GM21786 (cell line): ENCODE measurements at regions not wholly inside any gene's neighbourhood (a gene's known extent, or its start where the extent isn't known, plus 50 kb on each side); places are given as distances from the start of the nearest gene placed in this dataset.
"Not testable (repeated sequence)": the region's sequence is repeated elsewhere in the genome, so short reads cannot be mapped to it uniquely, and the experiment has no call there.

ENCODE experiments used
- ATAC-seq: cut with Tn5 transposase; IDR thresholded peaks from one replicate; pipeline ENCODE4 v1.9.1; 2021; ENCODE audit not compliant: unreplicated experiment

DNA sequence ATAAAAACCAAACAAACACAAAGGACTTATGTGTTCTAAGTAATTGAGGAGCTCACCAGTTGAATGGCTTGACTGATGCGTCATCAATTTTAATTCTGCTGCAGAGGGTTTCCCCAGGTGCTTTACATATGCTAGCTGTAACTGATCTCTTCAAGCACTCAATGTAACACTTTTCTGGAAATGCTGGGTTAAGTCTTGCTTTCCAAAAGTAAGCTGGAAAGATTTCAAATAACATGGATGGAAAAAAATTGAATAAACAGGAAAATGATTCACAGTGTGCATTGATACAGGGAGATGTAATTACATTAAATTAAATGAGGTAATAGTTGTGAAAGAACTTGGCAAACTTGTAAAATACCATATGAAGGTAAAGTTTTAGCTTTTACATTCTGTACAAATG lies 186.7 kb upstream of the WDFY3 start:
- ATAC-seq: no peak

DNA sequence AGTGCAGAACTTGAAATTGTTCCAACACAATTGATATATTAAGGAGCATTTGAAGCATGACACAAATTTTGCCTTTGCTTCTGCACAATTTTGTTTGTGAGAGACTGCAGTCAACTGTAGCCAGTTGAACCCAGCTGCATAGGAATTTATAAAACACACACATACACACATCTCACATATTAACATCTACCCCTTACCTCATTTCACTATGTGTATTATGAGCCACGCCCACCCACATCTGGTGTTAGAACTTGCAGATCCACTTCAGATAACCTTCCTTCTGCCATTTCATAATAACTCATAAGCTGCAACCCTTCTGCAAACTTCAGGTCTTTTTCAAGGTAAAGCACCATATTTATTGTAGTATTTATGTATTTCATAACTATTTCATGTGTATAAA lies 188.1 kb upstream of the WDFY3 start:
- ATAC-seq: no peak

DNA sequence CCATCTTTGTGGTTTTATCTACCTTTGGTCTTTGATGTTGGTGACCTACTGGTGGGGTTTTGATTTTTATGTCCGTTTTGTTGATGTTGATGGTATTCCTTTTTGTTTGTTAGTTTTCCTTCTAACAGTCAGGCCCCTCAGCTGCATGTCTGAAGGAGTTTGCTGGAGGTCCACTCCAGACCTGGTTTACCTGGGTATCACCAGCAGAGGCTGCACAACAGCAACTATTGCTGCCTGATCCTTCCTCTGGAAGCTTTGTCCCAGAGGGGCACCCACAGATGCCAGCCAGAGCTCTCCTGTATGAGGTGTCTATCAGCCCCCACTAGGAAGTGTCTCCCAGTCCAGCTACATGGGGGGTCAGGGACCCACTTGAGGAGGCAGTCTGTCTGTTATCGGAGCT lies 199.3 kb upstream of the WDFY3 start:
- ATAC-seq: no peak

DNA sequence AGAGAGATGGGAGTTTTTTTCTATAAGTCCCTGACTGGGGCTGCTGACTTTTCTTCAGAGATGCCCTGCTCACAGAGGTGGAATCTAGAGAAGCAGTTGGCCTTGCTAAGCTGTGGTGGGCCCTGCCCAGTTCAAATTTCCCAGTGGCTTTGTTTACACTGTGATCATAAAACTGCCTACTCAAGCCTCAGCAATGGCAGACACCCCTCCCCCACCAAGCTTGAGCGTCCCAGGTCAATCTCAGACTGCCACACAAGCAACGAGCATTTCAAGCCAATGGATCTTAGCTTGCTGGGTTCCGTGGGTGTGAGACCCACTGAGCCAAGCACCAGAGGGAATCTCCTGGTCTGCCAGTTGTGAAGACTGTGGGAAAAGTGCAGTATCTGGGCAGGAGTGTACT lies 199.8 kb upstream of the WDFY3 start:
- no peak for ATAC-seq

DNA sequence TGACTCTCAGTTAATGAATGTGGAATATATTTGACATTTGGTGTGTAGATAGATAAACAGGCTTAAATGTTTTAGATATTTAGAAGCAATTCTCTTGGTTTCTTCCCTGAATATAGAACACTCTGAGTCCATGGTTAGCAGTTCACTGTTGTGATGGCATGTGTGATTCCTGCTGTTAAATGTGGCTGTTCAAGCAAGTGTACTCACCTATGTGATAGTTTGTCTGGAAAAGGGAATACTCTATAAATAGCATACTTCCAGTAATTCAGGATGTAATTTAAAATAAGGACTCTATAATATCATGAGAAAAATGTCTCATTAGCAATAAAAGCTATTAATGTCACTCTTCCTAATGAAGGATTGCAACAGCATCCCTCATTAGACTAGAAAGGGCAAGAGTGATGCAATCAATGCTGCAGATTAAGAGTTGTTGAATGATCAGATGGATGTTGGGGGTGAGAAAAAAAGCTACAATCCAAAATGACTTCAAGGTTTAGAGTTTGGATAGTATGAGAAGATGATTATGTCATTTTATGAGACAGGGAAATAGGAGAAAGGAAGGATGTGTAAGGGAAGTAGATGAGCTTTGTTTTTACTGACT lies 201.8 kb upstream of the WDFY3 start:
- ATAC-seq: no peak

DNA sequence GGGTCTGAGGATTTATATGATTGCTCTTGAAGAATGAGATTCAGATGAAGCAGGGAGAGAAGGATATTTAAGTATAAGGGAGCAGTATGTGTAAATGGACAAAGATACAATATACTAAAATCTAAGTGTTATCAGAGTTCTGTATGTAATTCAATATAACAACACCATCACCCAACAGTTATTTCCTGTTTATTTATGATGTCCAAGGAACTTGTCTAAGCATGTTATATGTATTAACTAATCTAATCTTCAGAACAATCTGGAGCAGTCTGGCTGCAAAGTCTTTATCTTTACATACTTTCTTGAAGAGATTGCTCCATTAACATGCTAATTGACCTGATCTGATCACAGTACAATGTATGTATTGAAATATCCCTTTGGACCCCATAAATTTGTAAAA lies 203.8 kb upstream of the WDFY3 start:
- no peak for ATAC-seq

DNA sequence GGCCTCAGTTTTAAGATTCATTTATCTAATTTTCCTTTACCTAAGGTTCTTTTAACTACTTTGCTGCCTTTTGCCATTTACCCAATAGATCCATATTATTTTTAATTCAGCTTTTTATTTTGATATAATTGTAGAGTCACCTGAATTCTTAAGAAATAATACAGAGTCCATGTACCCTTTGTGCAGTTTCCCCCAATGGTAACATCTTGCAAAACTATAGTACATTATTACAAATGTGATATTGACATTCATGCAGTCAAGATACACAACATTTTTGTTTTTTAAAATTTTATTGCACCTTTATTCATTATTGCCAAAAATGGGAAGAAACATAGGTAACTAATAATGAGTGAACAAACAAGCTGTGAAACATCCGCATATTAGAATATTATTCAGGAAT lies 208.7 kb upstream of the WDFY3 start:
- no peak for ATAC-seq

DNA sequence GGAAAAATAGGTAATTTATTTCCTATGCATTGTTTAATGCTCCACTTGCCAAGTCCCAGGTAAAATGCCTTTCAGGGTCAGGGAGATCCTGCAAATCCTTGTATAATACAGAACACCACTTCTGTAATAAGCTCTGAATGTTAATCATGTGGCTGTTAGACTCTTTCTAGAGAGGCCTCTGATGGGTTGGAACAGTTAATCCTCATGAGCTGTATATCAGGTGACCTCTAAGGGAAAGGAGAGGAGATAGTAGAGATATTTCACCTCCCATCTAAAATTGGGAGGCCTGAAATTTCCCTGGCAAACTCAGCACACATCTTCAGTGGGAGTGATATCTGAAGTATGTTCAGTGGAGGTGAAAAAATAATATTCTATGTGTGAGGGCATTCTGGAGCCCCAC lies 210.6 kb upstream of the WDFY3 start:
- ATAC-seq: no peak

DNA sequence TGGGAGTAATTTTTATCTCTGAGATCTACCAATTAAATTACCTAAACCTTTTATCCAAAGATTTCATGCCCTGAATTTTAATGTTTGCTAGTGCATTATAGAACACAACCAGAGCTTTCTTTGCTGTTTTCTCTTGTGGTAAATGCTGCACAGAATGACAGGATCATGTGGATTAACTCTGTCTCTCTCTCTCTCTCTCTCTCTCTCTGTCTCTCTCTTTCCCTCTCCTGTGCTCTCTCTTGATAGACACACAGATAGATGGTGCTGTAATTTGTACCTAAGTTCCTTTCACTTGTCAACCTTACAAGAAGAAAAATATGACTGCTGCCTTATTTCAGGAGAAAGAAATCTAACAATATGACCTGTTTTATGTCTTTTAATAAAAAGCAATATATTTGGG lies 211.2 kb upstream of the WDFY3 start:
- ATAC-seq: no peak

DNA sequence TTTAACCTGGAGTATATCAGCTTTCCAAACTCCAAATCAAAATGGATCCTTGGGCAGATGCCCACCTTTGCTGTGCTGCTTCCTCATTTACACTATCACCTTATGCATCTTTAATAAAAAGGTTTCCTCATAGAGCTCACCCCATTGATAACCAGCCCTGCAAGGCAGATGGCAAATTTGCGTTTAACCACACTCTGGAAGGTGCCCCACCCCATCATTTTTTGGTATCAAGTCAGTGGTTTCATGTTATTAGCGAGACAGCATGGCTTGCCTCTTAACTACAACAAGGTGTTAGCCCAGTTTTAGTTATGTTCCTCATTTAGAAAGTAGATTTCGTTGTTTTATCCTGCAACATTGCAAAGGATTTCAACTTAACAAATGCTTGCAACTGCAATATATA lies 214.0 kb upstream of the WDFY3 start:
- ATAC-seq: no peak

DNA sequence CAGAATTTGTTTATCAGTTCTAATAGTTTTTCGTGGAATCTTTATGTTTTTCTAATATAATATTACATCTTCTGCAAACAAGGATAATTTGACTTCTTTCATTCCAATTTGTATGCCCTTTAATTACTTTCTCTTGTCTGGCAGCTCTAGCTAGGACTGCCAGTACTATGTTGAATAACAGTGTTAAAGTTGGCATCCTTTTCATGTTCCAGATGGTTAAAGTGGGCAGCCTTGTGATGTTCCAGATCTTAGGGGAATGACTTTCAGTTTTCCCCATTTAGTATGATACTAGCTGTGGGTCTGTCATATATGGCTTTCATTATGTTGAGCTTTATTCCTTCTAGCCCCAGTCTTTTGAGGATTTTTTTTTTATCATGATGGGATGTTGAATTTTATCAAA lies 220.6 kb upstream of the WDFY3 start:
- ATAC-seq: no peak

DNA sequence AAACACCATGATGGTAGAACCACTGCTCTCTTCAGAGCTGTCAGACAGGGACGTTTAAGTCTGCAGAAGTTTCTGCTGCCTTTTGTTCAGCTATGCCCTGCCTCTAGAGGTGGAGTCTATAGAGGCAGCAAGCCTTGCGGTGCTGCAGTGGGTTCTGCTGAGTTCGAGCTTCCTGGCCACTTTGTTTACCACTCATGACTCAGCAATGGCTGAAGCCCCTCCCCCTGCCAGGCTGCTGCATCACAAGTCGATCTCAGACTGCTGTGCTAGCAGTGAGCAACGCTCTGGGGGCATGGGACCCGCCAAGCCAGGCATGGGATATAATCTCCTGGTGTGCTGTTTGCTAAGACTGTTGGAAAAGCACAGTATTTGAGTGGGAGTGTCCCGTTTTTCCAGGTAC lies 229.5 kb upstream of the WDFY3 start:
- not testable (repeated sequence) for ATAC-seq

DNA sequence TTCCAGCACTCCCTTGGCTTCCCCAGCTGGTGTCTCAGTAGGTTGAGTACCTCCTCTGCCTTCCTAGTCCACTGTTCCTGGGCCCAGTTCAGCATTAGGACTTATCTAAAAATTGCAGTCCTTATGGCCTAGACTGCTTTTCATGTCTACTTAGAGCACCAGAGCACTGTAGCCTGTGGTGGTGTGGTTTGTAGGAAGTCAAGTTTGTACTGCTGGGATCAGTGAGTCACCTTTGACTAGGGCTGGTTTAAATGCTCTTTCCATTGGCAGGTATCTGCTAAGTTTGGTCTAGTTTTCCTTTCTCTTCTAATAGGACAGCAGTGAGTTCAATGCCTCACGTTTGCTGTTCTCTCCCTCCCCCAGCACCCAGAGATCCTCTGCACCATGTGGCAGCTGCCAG lies 233.6 kb upstream of the WDFY3 start:
- no peak for ATAC-seq

DNA sequence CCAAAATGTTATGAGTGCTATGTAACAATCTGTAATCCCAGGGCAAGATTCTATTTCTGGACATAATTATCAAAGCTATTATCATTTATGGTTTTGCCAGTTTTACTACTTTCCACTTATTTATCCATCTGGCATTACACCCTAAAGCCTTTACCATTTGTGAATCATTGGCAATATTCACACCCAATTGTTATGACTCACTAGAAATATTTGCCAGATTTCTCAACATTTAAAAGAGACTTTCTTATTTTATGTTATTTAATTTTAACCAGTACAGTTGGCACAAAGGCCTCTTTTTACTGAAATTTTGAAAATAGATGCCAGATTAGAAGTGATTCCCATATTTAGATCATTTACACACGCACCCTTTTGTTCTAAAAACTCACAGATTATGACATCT lies 242.7 kb upstream of the WDFY3 start:
- ATAC-seq: no peak

DNA sequence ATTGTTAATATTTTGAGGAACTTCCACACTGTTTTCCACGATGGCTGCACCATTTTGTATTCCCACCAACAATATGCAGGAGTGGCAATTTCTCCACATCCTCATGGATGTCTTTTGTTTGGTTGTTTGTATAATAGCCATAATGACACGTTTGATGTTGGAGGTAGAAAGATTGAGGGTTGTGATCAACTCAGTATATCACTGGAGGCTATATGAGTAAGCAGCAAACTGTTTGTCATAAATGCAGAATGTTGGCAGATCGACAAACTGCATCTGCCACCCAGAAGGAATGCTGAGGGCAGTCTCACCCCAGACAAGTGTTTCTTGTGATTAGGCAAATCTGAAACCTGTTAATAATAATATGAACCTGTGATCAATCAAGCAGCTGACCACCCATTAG lies 243.9 kb upstream of the WDFY3 start:
- no peak for ATAC-seq

DNA sequence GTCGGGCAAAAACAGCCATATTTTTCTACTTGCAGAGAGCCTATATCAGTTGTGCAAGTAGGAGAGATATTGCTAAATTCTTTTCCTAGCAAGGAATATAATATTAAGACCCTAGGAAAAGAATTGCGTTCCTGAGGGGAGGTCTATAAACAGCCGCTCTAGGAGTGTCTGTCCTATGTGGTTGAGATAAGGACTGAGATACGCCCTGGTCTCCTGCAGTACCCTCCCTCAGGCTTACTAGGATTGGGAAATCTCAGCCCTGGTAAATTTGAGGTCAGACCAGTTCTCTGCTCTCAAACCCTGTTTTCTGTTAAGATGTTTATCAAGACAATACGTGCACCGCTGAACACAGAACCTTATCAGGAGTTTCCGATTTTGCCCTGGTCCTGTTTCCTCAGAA lies 250.1 kb upstream of the WDFY3 start:
- not testable (repeated sequence) for ATAC-seq

DNA sequence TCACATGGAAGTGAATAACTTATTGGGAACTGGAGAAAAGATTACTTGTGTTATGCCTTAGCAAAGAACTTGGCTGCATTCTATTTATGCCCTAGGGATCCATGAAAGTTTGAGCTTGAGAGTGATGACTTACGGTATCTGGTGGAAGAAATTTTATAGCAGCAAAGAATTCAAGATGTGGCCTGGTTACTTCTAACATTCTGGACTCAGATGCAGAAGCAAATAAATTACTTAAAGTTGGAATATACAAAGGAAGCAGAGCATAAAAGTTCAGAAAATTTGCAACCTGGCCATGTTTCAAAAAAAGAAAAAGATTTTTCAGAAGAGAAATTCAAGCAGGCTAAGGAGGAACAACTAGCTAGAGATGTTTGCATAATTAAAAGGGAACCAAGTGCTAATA lies 252.3 kb upstream of the WDFY3 start:
- no peak for ATAC-seq

DNA sequence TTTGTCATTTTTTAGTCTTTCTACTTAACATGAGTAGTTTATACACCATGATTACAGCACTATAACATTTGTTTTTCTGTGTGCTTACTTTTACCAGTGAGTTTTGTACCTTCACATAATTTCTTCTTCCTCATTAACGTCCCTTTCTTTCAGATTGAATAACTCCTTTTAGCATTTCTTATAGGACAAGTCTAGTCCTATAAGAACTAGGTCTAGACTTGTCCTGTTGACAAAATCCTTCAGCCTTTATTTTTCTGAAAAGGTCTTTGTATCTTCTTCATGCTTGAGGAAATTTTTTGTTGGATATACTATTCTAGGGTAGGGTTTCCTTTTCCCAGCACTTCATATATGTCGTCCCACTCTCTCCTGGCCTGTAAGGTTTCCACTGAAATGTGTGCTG lies 253.3 kb upstream of the ARHGAP24 start:
- ATAC-seq: no peak

DNA sequence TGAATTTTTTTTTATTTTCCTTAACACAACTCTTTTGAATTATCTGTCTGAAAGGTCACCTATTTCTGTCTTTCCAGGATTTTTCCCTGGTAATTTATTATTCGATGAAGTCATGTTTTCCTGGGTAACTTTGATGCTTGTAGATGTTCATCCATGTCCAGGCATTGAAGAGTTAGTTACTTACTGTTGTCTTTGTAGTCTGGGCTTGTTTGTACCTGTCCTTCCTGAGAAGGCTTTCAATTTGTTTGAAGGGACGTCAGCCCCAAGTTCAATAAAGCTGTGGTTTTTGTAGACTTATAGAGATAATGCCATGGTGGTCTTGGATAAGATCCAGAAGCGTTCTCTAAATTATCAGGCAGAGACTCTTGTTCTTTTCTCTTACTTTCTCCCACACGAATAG lies 252.4 kb upstream of the ARHGAP24 start:
- ATAC-seq: no peak

DNA sequence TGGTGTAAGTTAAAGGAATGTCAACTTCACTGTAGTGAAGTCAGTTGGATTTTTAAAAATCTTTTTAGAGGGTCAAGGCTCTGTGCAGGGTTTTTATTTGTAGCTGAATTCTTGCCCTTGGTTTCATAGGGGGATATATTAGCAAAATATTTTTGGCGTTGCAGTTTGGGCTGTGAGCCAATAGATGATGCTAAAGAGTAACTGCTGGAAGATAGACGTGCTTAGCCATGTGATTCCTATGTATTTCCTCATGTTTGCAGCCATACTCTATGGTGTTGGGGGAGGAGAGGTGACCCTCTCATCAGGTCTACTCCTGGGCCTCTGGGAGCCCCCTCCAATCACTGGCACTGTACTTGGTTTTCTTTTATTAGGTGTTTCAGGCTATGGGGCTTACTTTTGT lies 246.7 kb upstream of the ARHGAP24 start:
- ATAC-seq: no peak

DNA sequence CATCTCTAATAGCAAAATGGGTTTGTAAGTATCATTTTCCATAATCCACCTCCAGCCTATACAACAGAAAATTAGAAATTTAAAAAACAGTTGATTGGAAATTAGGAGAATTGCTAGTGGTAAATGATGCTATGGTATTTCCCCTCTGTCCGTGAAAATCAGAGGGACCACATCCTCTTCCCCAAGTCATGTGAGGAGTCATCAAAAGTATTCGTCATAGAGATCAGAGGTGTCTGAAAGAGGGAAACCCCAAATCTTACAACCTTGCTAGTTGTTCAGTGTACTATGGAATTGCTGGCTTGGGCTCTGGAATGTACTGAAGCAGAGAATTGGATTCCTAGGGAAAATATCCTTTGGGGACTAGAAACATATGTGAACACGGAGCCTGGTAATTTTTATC lies 241.4 kb upstream of the ARHGAP24 start:
- no peak for ATAC-seq

DNA sequence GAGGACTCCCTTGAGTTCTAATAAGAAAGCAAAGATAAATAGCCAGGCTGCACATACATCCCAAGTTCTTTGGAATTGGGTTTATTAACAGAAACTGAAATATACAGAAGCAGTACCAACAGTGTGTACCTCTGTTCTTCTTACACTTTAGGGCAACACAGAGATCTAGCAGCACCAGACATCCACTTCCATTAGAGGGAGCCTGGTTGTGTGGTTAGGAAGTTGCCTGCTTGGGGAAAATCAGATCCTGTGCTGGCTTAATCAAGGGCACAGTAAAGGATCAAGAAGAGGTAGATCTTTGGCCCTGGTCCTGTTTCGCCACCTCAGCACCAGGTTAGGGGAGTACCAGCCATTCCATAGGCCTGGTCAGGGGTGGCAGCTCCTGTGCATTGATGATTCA lies 231.1 kb upstream of the ARHGAP24 start:
- no peak for ATAC-seq

DNA sequence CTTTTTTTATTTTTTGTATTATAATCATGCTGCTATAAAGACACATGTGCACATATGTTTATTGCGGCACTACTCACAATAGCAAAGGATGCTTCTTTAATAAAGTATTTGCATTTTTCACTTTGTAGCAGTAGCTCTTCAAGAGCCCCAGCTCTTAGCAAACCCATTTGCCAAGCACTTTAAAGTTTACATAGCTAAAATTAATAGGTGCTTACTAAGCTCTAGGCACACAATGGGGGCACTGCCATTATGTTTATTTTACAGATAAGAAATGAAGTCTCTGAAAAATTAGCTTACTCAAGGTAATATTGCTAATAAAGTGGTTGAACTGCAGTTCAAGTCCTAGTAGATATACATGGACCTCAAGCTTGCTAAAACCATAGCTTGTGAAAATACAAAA lies 230.3 kb upstream of the ARHGAP24 start:
- no peak for ATAC-seq

DNA sequence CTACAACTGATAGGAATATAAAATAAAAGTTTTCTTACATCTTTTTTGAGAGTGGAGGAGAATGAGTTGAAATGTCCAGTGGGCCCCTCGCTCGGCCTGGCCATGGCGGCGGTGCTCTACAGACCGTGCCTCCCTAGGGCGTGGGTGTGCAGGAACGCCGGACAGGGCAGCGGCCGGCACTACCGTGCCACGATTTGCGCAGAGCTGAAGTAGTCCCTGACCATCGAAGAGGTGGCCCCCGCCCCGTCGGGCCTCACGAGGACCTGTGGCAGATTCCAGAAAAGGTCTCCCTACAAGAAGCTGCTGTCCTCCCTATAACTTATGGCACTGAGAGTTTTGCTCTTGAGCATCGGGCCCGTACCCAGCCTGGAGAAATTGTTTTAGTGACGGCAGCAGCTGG lies 228.9 kb upstream of the ARHGAP24 start:
- ATAC-seq: no peak
